Upper lobe of left lung (tissue), 6 donors: ENCODE measurements at regions not wholly inside any gene's neighbourhood (a gene's known extent, or its start where the extent isn't known, plus 50 kb on each side); places are given as distances from the start of the nearest gene placed in this dataset.

Source experiments
- ATAC-seq, 2 donors: fragments of 200-7000 bp; cut with Tn5 transposase; one replicate each; pipeline ENCODE4 v1.9.1; 2022; ENCODE audit warnings: mild to moderate bottlenecking in 2 of 2, moderate library complexity in 2 of 2; ENCODE audit not compliant: low FRiP score in 2 of 2
- DNase-seq, 2 donors: peaks; one replicate each; pipeline ENCODE4 v3.0.0-alpha.2; 2019 to 2020
- H3K27ac ChIP-seq, 4 donors: fragments of 200-600 bp; sonication (generic); one replicate each; pipeline ENCODE4 v1.5.1; 2016 to 2019
- H3K27me3 ChIP-seq, 4 donors: fragments of 200-600 bp; sonication (generic); one replicate each; pipeline ENCODE4 v1.5.1; 2017 to 2019
- H3K36me3 ChIP-seq, 4 donors: fragments of 200-600 bp; sonication (generic); one replicate each; pipeline ENCODE4 v1.5.1; 2016 to 2019
- H3K4me1 ChIP-seq, 4 donors: fragments of 200-600 bp; sonication (generic); one replicate each; pipeline ENCODE4 v1.5.1; 2018 to 2019
- H3K4me3 ChIP-seq, 4 donors: fragments of 200-600 bp; sonication (generic); one replicate each; pipeline ENCODE4 v1.5.1; 2017 to 2019; ENCODE audit warnings: mild to moderate bottlenecking in 2 of 4, moderate library complexity in 1 of 4
- H3K9me3 ChIP-seq, 4 donors: fragments of 200-600 bp; sonication (generic); one replicate each; pipeline ENCODE4 v1.5.1; 2018 to 2019
- EP300 ChIP-seq, 4 donors: sonication (generic); formaldehyde crosslinking; IDR thresholded peaks; one replicate each; pipeline ENCODE4 v1.5.1; 2017; ENCODE audit warnings: antibody characterized with exemption in 4 of 4, control low read depth in 2 of 4
- POLR2A ChIP-seq, 4 donors: fragments of 450-650 bp; IDR thresholded peaks; one replicate each; pipeline ENCODE4 v1.5.1; 2016 to 2017; ENCODE audit warnings: antibody characterized with exemption in 4 of 4, mild to moderate bottlenecking in 2 of 4
- POLR2AphosphoS5 ChIP-seq, 2 donors: sonication (generic); formaldehyde crosslinking; IDR thresholded peaks; one replicate each; pipeline ENCODE4 v1.5.1; 2017; ENCODE audit warnings: antibody characterized with exemption in 2 of 2
- WGBS, 2 donors: methylation state at CpG; one replicate each; pipeline ENCODE4 v1.1.5; 2017 to 2018; 5-methylcytosine and 5-hydroxymethylcytosine counted together
- TF ChIP-seq, protein P1 (sequence below), 6 experiments: fragments of 450-650 bp in 4 of 6; fragments of 200-600 bp in 2 of 6; sonication (generic) in 2 of 6; IDR thresholded peaks; one replicate each; pipeline ENCODE4 v1.5.1; 2016 to 2019; ENCODE audit warnings: antibody characterized with exemption in 6 of 6
- donor health status: DM: no; HTN: no; CAD: no; lungs with moderate emphysema.
- donor health status: DM: no; HTN: yes; CAD: no; lungs with severe emphysema.

DNA sequence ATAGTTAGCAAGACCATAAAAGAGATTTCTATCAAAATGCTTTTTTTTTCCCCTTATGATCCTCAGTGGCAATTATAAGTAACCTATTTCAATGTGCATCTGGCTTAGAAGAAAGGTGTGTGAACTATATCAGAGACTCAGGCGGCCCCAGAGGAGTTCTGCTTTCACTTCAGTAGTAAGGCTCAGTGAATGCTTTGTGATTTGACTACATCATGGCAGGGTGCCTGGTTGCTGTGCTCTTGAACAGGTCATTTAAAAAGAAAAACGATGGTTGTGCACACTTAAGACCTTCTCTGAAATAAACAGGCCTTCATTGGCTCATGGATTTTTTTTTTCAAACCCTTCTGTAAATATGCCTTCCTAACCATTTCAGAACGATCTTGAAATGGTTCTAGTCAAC is 400.4 kb upstream of the RARB start:
- no peak overlapping the region for H3K4me3 ChIP-seq
- H3K36me3 ChIP-seq, result no peaks in the 10 kb centered on the region
- WGBS, 2 donors, result 34 to 60% methylated on average over 3 of the region's 3 CpGs
- no peak overlapping the region for H3K27ac ChIP-seq
- H3K4me1 ChIP-seq, result no peaks in the 10 kb centered on the region
- no peaks in the 10 kb centered on the region for H3K27me3 ChIP-seq
- TF ChIP-seq EP300 (IDR thresholded peaks at IDR 0.05) (no peak), POLR2A (IDR thresholded peaks at IDR 0.05) (no peak), POLR2AphosphoS5 (IDR thresholded peaks at IDR 0.05) (no peak)
- TF ChIP-seq, protein P1, sequence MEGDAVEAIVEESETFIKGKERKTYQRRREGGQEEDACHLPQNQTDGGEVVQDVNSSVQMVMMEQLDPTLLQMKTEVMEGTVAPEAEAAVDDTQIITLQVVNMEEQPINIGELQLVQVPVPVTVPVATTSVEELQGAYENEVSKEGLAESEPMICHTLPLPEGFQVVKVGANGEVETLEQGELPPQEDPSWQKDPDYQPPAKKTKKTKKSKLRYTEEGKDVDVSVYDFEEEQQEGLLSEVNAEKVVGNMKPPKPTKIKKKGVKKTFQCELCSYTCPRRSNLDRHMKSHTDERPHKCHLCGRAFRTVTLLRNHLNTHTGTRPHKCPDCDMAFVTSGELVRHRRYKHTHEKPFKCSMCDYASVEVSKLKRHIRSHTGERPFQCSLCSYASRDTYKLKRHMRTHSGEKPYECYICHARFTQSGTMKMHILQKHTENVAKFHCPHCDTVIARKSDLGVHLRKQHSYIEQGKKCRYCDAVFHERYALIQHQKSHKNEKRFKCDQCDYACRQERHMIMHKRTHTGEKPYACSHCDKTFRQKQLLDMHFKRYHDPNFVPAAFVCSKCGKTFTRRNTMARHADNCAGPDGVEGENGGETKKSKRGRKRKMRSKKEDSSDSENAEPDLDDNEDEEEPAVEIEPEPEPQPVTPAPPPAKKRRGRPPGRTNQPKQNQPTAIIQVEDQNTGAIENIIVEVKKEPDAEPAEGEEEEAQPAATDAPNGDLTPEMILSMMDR (IDR thresholded peaks at IDR 0.05), result no peak
- DNase-seq (no peak), ATAC-seq (peak in 1 of 2 donors; percentile 54)
- no peaks in the 10 kb centered on the region for H3K9me3 ChIP-seq

DNA sequence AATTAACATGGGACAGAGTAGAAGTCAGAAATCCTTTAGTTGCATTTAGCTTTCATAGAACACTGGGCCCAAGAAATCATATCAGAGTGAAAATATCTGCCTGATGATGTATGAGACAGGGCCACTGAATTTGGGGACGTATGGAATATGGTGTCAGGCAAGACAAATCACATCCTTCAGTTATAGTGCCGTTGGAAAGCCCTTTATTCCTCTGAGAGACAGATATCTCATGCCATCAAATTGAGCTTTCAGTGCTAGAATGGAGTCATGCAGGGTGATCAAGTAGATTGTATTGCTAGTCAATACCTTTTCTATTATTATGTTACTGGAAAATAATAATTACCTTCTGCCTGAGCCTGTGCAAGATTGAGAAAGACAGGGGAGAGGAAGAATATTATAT is 398.2 kb upstream of the RARB start:
- no peaks in the 10 kb centered on the region for H3K36me3 ChIP-seq
- no peak for ATAC-seq
- WGBS, 2 donors, result 43 to 79% methylated on average over 2 of the region's 2 CpGs
- no peaks in the 10 kb centered on the region for H3K27me3 ChIP-seq
- DNase-seq, result no peak
- H3K27ac ChIP-seq, result no peak overlapping the region
- no peak overlapping the region for H3K4me3 ChIP-seq
- peaks cover 0 to 3% (median 0%) of the 10 kb centered on the region in 4 donors for H3K4me1 ChIP-seq
- TF ChIP-seq POLR2A (IDR thresholded peaks at IDR 0.05) (no peak), EP300 (IDR thresholded peaks at IDR 0.05) (no peak), POLR2AphosphoS5 (IDR thresholded peaks at IDR 0.05) (no peak)
- TF ChIP-seq, protein P1 (IDR thresholded peaks at IDR 0.05), result no peak
- H3K9me3 ChIP-seq, result no peaks in the 10 kb centered on the region

DNA sequence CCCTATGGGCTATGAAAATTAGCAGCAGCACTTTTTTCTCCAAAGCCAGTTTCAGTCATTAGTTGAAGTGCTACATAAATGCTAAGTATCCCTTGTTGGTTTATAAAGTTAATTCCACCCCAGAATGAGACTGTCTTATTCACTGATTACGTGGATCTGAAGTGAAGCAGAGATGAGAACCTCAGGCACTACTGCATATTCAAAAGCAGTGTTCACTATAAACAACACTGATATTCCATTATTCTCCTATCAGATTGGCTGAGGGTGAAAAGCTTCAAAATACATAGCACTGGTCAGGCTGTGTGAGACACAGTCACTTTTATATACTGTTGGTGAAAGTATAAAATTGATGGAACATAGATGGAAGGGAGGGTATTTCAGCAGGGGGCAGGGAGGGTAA is 395.7 kb upstream of the RARB start:
- Histone ChIP-seq H3K36me3 (no peaks in the 10 kb centered on the region), H3K9me3 (no peaks in the 10 kb centered on the region), H3K4me1 (peaks cover 0 to 3% (median 0%) of the 10 kb centered on the region in 4 donors), H3K27ac (no peak overlapping the region), H3K4me3 (no peak overlapping the region), H3K27me3 (no peaks in the 10 kb centered on the region)
- ATAC-seq (no peak), DNase-seq (no peak)
- WGBS, 2 donors, result 55 to 62% methylated on average over 1 of the region's 1 CpG
- TF ChIP-seq POLR2AphosphoS5 (IDR thresholded peaks at IDR 0.05) (no peak), POLR2A (IDR thresholded peaks at IDR 0.05) (no peak)
- TF ChIP-seq, protein P1 (IDR thresholded peaks at IDR 0.05), result no peak

DNA sequence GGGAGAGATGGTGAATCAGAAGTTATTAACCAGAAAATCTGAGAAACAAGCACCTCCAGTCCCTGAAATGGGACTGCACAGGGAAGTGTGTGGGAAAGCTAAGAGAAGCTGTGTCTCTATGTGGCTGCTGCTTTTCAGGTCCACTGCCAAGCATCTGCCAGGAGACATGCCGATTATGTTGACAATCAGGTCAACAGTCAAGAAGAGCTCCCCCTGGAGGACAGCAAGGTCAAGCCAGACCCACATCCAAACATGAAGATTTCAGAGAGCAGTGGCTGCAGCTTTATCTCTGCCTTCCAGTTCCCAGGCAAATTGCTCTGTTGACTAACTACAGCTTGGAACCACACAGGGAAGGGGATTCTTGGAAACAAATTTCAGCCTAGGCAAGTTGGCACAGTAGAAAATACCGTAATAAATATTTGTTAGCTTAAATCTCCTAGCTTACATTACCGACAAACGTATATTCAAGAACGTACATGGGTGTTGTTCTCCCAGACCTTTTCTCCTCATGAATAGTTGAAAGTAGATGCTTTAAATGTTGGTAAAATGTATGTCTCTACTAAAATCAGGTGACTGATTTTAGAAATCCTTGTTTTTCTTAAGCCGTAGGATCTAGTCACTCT is 394.5 kb upstream of the RARB start:
- DNase-seq (peak in 1 of 2 donors; percentile 27), ATAC-seq (peak in 1 of 2 donors; percentile 75)
- peak in 1 of 2 donors; percentile 47 for TF ChIP-seq POLR2AphosphoS5 (IDR thresholded peaks at IDR 0.05)
- TF ChIP-seq, protein P1 (IDR thresholded peaks at IDR 0.05), result peak; percentile 29 to 57 (median 36)
- TF ChIP-seq POLR2A (IDR thresholded peaks at IDR 0.05), result no peak

DNA sequence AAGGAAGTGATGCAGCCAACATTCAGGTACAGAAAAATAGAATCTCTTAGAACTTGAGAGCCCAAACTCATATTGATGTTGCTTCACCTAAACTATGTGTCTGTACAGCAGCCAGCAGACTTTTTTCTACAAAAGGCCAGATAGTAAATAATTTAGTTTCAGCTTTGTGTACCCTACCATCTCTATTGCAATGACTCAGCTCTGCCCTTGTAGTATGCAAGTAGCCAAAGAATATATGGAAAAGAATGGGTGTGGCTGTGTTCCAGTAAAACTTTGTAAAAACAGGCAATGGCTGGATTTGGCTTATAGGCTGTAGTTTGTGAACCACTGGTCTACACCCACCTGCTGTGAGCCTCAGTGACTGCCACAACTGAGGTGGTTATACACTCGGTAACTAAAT is 392.5 kb upstream of the RARB start:
- ATAC-seq, result no peak

More for the DNA sequence above, 394.5 kb upstream of the RARB start:
- Histone ChIP-seq H3K4me1 (peaks cover 0 to 3% (median 0%) of the 10 kb centered on the region in 4 donors), H3K9me3 (no peaks in the 10 kb centered on the region), H3K4me3 (no peak overlapping the region), H3K36me3 (no peaks in the 10 kb centered on the region), H3K27ac (no peak overlapping the region), H3K27me3 (no peaks in the 10 kb centered on the region)
- WGBS, 2 donors, result 67 to 79% methylated on average over 6 of the region's 6 CpGs

More for the DNA sequence above, 392.5 kb upstream of the RARB start:
- H3K4me3 ChIP-seq, result no peak overlapping the region
- H3K27ac ChIP-seq, result no peak overlapping the region
- peaks cover 0 to 3% (median 0%) of the 10 kb centered on the region in 4 donors for H3K4me1 ChIP-seq
- no peaks in the 10 kb centered on the region for H3K27me3 ChIP-seq
- no peak for DNase-seq
- WGBS, 2 donors, result 79 to 85% methylated on average over 1 of the region's 1 CpG
- H3K36me3 ChIP-seq, result no peaks in the 10 kb centered on the region
- TF ChIP-seq POLR2AphosphoS5 (IDR thresholded peaks at IDR 0.05) (no peak), EP300 (IDR thresholded peaks at IDR 0.05) (no peak), POLR2A (IDR thresholded peaks at IDR 0.05) (no peak)
- TF ChIP-seq, protein P1 (IDR thresholded peaks at IDR 0.05), result no peak
- no peaks in the 10 kb centered on the region for H3K9me3 ChIP-seq
